ENCODE measurements at regions not wholly inside any gene's neighbourhood (a gene's known extent, or its start where the extent isn't known, plus 50 kb on each side); places are given as distances from the start of the nearest gene placed in this dataset.

- H3K27me3 Mint-ChIP-seq = no peaks in the 10 kb centered on the region
- intact Hi-C loops (cut with DNase I, micrococcal nuclease) = no loop called here
- H3K36me3 ChIP-seq (ENCODE audit: insufficient read depth, low read length) = no peaks in the 10 kb centered on the region
- H3K4me3 ChIP-seq (ENCODE audit: low read length) = no peak overlapping the region
- H3K4me3 Mint-ChIP-seq = no peak overlapping the region
- H3K9me3 Mint-ChIP-seq = peaks cover 9% of the 10 kb centered on the region
- ATAC-seq (ENCODE audit: poor library complexity) = no peak
- H3K4me1 Mint-ChIP-seq (ENCODE audit: low read depth) = no peaks in the 10 kb centered on the region
- H3K36me3 Mint-ChIP-seq (ENCODE audit: low read depth) = no peaks in the 10 kb centered on the region
- H3K27ac ChIP-seq (ENCODE audit: low read depth in 1 of 2, low read length in 2 of 2) = no peak overlapping the region
- no peak for TF ChIP-seq CTCF (IDR thresholded peaks at IDR 0.05)
- H3K27ac Mint-ChIP-seq = no peak overlapping the region
- H3K9me3 ChIP-seq (ENCODE audit: control insufficient read depth in 1 of 2, insufficient read depth in 1 of 2, low read length in 2 of 2) = no peaks in the 10 kb centered on the region
- POLR2A ChIA-PET = no interaction called here
- no peaks in the 10 kb centered on the region for H3K4me1 ChIP-seq (ENCODE audit: insufficient read depth, low read length)
- DNase-seq = no peak
- H3K27me3 ChIP-seq (ENCODE audit: control insufficient read depth in 1 of 2, insufficient read depth in 2 of 2, low read length in 2 of 2) = no peaks in the 10 kb centered on the region
- CTCF ChIA-PET = no interaction called here
Observed at GRCh38 chr5:27257696-27258095, 219.3 kb upstream of the CDH9 start.

GRCh38 chr5:27252911-27253310 is 214.5 kb upstream of the CDH9 start:
- ATAC-seq (ENCODE audit: poor library complexity) (no peak), DNase-seq (no peak)
- no peak overlapping the region for H3K4me3 Mint-ChIP-seq
- ChIA-PET POLR2A (no interaction called here), CTCF (no interaction called here)
- H3K9me3 Mint-ChIP-seq = peaks cover 6% of the 10 kb centered on the region
- no peak overlapping the region for H3K4me3 ChIP-seq (ENCODE audit: low read length)
- H3K27ac ChIP-seq (ENCODE audit: low read depth in 1 of 2, low read length in 2 of 2) = no peak overlapping the region
- no peaks in the 10 kb centered on the region for H3K4me1 Mint-ChIP-seq (ENCODE audit: low read depth)
- no peak overlapping the region for H3K27ac Mint-ChIP-seq
- H3K36me3 ChIP-seq (ENCODE audit: insufficient read depth, low read length) = no peaks in the 10 kb centered on the region
- no peaks in the 10 kb centered on the region for H3K36me3 Mint-ChIP-seq (ENCODE audit: low read depth)
- H3K27me3 Mint-ChIP-seq = no peaks in the 10 kb centered on the region
- H3K9me3 ChIP-seq (ENCODE audit: control insufficient read depth in 1 of 2, insufficient read depth in 1 of 2, low read length in 2 of 2) = peaks cover 0 to 5% of the 10 kb centered on the region in 2 experiments
- intact Hi-C loops (cut with DNase I, micrococcal nuclease) = no loop called here
- no peak for TF ChIP-seq CTCF (IDR thresholded peaks at IDR 0.05)
- no peaks in the 10 kb centered on the region for H3K4me1 ChIP-seq (ENCODE audit: insufficient read depth, low read length)
- no peaks in the 10 kb centered on the region for H3K27me3 ChIP-seq (ENCODE audit: control insufficient read depth in 1 of 2, insufficient read depth in 2 of 2, low read length in 2 of 2)

GRCh38 chr5:27242258-27242626 is 203.9 kb upstream of the CDH9 start:
- intact Hi-C loops (cut with DNase I, micrococcal nuclease) = no loop called here
- H3K4me1 Mint-ChIP-seq (ENCODE audit: low read depth) = no peaks in the 10 kb centered on the region
- no peak overlapping the region for H3K27ac Mint-ChIP-seq
- Histone ChIP-seq H3K4me1 (ENCODE audit: insufficient read depth, low read length) (no peaks in the 10 kb centered on the region), H3K9me3 (ENCODE audit: control insufficient read depth in 1 of 2, insufficient read depth in 1 of 2, low read length in 2 of 2) (peaks cover 0 to 6% of the 10 kb centered on the region in 2 experiments), H3K36me3 (ENCODE audit: insufficient read depth, low read length) (no peaks in the 10 kb centered on the region), H3K27me3 (ENCODE audit: control insufficient read depth in 1 of 2, insufficient read depth in 2 of 2, low read length in 2 of 2) (no peaks in the 10 kb centered on the region), H3K4me3 (ENCODE audit: low read length) (no peak overlapping the region), H3K27ac (ENCODE audit: low read depth in 1 of 2, low read length in 2 of 2) (no peak overlapping the region)
- H3K36me3 Mint-ChIP-seq (ENCODE audit: low read depth) = no peaks in the 10 kb centered on the region
- peaks cover 10% of the 10 kb centered on the region for H3K9me3 Mint-ChIP-seq
- ATAC-seq (ENCODE audit: poor library complexity) (no peak), DNase-seq (no peak)
- no peak for TF ChIP-seq CTCF (IDR thresholded peaks at IDR 0.05)
- H3K4me3 Mint-ChIP-seq = no peak overlapping the region
- H3K27me3 Mint-ChIP-seq = no peaks in the 10 kb centered on the region
- ChIA-PET POLR2A (no interaction called here), CTCF (no interaction called here)

Data from CD4-positive, alpha-beta T cell (primary cell).